Bronchial epithelial cell (primary cell): ENCODE measurements at regions not wholly inside any gene's neighbourhood (a gene's known extent, or its start where the extent isn't known, plus 50 kb on each side); places are given as distances from the start of the nearest gene placed in this dataset.

ENCODE experiments used
- DNase-seq: peaks from one replicate; pipeline ENCODE4 v3.0.0-alpha.2; 2010; ENCODE audit warnings: low read depth
- FAIRE-seq: peaks from 2 replicates; lab custom pipeline; 2011; peaks lifted over from hg19 to GRCh38; lab: Jason Lieb, UNC
- H3K27me3 ChIP-seq: 2 replicates; pipeline ENCODE4 v1.5.1; 2011; ENCODE audit warnings: low read length; ENCODE audit not compliant: control insufficient read depth, insufficient read depth
- H3K36me3 ChIP-seq: 2 replicates; pipeline ENCODE4 v1.5.1; 2011; ENCODE audit warnings: low read length; ENCODE audit not compliant: control insufficient read depth, insufficient read depth
- H3K4me3 ChIP-seq: 2 replicates; pipeline ENCODE4 v1.5.1; 2011; ENCODE audit warnings: mild to moderate bottlenecking, low read depth, low read length, control low read depth
- TF ChIP-seq, protein P1 (sequence below): IDR thresholded peaks from 2 replicates; pipeline ENCODE4 v1.5.1; 2011; ENCODE audit warnings: mild to moderate bottlenecking, moderate library complexity, low read length, control low read depth, inconsistent platforms; ENCODE audit not compliant: insufficient read depth, severe bottlenecking

DNA sequence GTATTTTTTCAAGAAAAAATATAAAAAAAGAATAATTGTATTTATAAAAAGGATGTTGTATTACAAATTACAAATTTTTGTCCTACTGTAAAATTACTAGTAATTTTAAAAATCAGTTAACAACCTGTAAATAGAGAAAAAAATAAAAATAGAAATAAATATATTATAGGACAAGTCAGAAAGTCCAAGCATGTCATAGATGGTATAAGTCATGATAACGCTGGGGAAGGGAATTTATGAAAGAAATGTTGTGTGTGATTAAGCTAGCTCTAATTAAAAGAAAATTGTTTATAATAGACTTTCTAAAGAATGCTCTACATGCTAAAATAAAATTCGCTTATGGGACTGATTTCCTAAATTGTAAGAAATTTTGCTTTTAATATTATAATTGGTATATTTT, 2329.9 kb downstream of the ARAP2 start:
- FAIRE-seq (no peak), DNase-seq (no peak)
- TF ChIP-seq, protein P1, sequence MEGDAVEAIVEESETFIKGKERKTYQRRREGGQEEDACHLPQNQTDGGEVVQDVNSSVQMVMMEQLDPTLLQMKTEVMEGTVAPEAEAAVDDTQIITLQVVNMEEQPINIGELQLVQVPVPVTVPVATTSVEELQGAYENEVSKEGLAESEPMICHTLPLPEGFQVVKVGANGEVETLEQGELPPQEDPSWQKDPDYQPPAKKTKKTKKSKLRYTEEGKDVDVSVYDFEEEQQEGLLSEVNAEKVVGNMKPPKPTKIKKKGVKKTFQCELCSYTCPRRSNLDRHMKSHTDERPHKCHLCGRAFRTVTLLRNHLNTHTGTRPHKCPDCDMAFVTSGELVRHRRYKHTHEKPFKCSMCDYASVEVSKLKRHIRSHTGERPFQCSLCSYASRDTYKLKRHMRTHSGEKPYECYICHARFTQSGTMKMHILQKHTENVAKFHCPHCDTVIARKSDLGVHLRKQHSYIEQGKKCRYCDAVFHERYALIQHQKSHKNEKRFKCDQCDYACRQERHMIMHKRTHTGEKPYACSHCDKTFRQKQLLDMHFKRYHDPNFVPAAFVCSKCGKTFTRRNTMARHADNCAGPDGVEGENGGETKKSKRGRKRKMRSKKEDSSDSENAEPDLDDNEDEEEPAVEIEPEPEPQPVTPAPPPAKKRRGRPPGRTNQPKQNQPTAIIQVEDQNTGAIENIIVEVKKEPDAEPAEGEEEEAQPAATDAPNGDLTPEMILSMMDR, result no peak
- Histone ChIP-seq H3K36me3 (no peaks in the 10 kb centered on the region), H3K27me3 (no peaks in the 10 kb centered on the region), H3K4me3 (no peak overlapping the region)

GRCh38 chr4:33923469-33923868, 2320.8 kb downstream of the ARAP2 start:
- Histone ChIP-seq H3K27me3 (no peaks in the 10 kb centered on the region), H3K36me3 (no peaks in the 10 kb centered on the region), H3K4me3 (no peak overlapping the region)
- no peak for FAIRE-seq
- DNase-seq, result no peak
- TF ChIP-seq, protein P1, result no peak

DNA sequence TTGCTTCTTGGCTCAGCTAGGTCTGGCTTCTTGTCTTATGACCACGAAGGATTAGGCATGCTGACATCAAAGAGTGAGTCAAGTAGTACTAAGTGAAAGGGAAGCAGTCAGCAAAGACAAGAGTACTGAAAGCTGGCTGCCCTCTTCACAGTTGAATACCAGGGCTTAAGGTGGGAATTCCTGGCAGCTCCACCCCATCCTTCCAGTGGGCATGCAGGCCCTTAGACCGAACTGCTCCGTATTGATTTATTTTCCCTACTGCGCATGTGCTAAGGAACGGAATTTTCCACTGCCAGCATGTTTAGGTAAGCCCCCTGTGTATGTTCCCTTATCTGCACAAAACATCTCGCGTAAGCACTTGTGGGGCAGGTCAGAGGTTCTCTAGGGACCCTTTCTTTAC, 2320.1 kb downstream of the ARAP2 start:
- TF ChIP-seq, protein P1, result no peak
- DNase-seq (peak; percentile 57), FAIRE-seq (no peak)
- no peaks in the 10 kb centered on the region for H3K27me3 ChIP-seq
- no peak overlapping the region for H3K4me3 ChIP-seq
- H3K36me3 ChIP-seq, result no peaks in the 10 kb centered on the region

DNA sequence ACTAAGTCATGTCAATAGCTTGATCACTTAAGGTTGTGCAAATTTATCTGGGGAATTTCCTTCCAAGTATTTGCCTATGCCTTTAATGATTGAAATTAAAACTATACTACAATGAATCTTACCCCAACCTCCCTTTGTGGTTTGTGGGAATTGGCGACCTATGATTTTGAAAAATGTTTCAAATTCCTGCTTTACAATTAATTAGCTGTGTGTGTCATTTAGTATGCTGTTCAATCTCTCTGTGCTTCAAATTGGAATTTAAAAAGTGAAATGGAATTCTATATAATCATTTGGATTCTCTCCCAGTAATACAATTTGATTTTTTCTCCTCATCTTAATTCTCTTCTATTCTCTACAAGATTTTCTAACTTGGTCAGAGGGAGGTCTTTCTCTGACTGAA, 2319.5 kb downstream of the ARAP2 start:
- DNase-seq (no peak), FAIRE-seq (no peak)
- TF ChIP-seq, protein P1, result no peak
- Histone ChIP-seq H3K36me3 (no peaks in the 10 kb centered on the region), H3K4me3 (no peak overlapping the region), H3K27me3 (no peaks in the 10 kb centered on the region)

GRCh38 chr4:33930497-33930896, 2313.8 kb downstream of the ARAP2 start:
- no peak for FAIRE-seq
- Histone ChIP-seq H3K4me3 (no peak overlapping the region), H3K36me3 (no peaks in the 10 kb centered on the region), H3K27me3 (no peaks in the 10 kb centered on the region)
- DNase-seq, result no peak
- TF ChIP-seq, protein P1, result no peak

DNA sequence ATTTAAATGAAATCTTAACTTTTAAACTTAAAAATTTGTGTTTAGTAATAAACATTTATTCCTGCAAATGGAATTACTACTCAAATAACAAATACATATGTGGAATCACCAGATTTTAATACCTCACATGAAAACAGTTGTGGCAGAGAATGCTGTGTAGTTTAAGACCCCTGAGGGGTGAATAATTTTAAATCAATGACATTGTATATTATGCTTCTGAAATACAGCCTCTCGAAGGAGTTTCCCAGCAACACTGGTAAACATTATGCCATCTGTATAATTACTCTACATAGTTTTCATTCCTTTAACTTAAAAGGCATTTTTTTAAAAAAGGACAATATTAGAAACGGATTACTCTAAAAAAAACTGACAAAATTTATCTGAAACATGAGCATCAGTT, 2313.3 kb downstream of the ARAP2 start:
- H3K36me3 ChIP-seq, result no peaks in the 10 kb centered on the region
- no peak for DNase-seq
- H3K27me3 ChIP-seq, result no peaks in the 10 kb centered on the region
- TF ChIP-seq, protein P1, result no peak
- no peak overlapping the region for H3K4me3 ChIP-seq
- no peak for FAIRE-seq
